Lower leg skin (tissue), 3 donors: ENCODE measurements at regions not wholly inside any gene's neighbourhood (a gene's known extent, or its start where the extent isn't known, plus 50 kb on each side); places are given as distances from the start of the nearest gene placed in this dataset.

Source experiments
- CTCF ChIP-seq, 3 donors: fragments of 450-650 bp; IDR thresholded peaks; one replicate each; pipeline ENCODE4 v1.5.1; 2016; ENCODE audit warnings: antibody characterized with exemption in 3 of 3, mild to moderate bottlenecking in 3 of 3, moderate library complexity in 2 of 3
- POLR2A ChIP-seq, 2 donors: fragments of 450-650 bp; IDR thresholded peaks; one replicate each; pipeline ENCODE4 v1.6.1; 2016 to 2017; ENCODE audit warnings: antibody characterized with exemption in 2 of 2, mild to moderate bottlenecking in 1 of 2, moderate library complexity in 1 of 2

GRCh38 chr21:27329255-27329851 lies 362.5 kb upstream of the ADAMTS5 start:
- TF ChIP-seq CTCF (IDR thresholded peaks at IDR 0.05) (no peak), POLR2A (IDR thresholded peaks at IDR 0.05) (no peak)
